ENCODE measurements at regions not wholly inside any gene's neighbourhood (a gene's known extent, or its start where the extent isn't known, plus 50 kb on each side); places are given as distances from the start of the nearest gene placed in this dataset.

- TF ChIP-seq POLR2A (IDR thresholded peaks at IDR 0.05) (no peak), CTCF (IDR thresholded peaks at IDR 0.05) (no peak)
These were observed 101.2 kb downstream of the ERMARD start for GRCh38 chr6:169852504-169853195.
